Ascending aorta (tissue), 2 donors: ENCODE measurements at regions not wholly inside any gene's neighbourhood (a gene's known extent, or its start where the extent isn't known, plus 50 kb on each side); places are given as distances from the start of the nearest gene placed in this dataset.

Source experiments
- DNase-seq, 2 donors: peaks; one replicate each; pipeline ENCODE4 v3.0.0-alpha.2; 2019; ENCODE audit warnings: low spot score in 2 of 2
- H3K27ac ChIP-seq, 2 donors: fragments of 200-600 bp; sonication (generic); one replicate each; pipeline ENCODE4 v1.5.1; 2016 to 2017; ENCODE audit warnings: mild to moderate bottlenecking in 1 of 2
- H3K27me3 ChIP-seq: fragments of 200-600 bp; sonication (generic); one replicate; pipeline ENCODE4 v1.5.1; 2017
- H3K36me3 ChIP-seq, 2 donors: fragments of 200-600 bp; sonication (generic); one replicate each; pipeline ENCODE4 v1.5.1; 2016
- H3K4me1 ChIP-seq, 2 donors: fragments of 200-600 bp; sonication (generic); one replicate each; pipeline ENCODE4 v1.5.1; 2016 to 2017; ENCODE audit warnings: mild to moderate bottlenecking in 1 of 2
- H3K4me3 ChIP-seq, 2 donors: fragments of 200-600 bp; sonication (generic); one replicate each; pipeline ENCODE4 v1.5.1; 2016 to 2017; ENCODE audit warnings: mild to moderate bottlenecking in 1 of 2
- H3K9me3 ChIP-seq, 2 donors: fragments of 200-600 bp; sonication (generic); one replicate each; pipeline ENCODE4 v1.5.1; 2016
- intact Hi-C: fragments of 100-400 bp; cut with DNase I; formaldehyde crosslinking; loops from one replicate; pipeline ENCODE4 v1.15.1; 2023
- TF ChIP-seq, protein P1 (sequence below), 3 experiments: fragments of 200-600 bp in 2 of 3; fragments of 450-650 bp in 1 of 3; sonication (generic) in 2 of 3; IDR thresholded peaks; one replicate each; pipeline ENCODE4 v1.5.1; 2016 to 2019; ENCODE audit warnings: antibody characterized with exemption in 3 of 3, mild to moderate bottlenecking in 1 of 3, moderate library complexity in 1 of 3

DNA sequence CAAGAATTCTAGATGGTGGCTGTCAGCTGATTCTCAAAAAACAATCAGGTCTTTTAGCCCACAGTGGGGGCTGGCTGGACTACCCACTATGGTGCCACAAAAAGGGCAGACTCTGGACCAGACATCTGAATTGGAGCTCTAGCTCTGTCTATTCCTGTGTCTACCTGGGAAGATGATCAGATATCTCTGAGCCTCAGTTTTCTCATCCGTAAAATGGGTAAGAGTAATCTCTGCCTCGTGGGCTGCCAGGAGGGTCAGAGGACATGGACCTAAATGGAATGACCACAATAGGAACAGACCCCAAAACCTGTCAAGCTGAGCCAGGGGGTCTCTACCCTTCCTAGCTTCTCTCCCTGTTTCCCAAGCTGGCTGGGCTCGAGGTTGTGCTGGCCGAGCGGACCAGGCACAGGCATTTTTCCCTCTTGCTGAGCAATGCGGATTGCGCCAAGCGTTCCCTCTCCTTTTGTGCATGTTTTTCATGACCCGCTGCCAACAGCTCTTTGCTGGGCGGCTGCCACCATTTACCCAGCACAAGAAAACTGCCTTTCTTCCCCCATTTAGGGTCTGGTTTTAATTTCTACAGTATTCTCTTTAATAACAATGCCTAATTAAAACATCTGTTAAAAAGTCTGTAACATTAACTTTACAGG is 74.7 kb upstream of the MAFB start:
- intact Hi-C loops = loop anchor here (1.0 to 5.0 kb wide), 2 partner anchors 13 to 196 kb away; no protein-coding TSS in a partner anchor
- H3K27me3 ChIP-seq = no peaks in the 10 kb centered on the region
- TF ChIP-seq, protein P1, sequence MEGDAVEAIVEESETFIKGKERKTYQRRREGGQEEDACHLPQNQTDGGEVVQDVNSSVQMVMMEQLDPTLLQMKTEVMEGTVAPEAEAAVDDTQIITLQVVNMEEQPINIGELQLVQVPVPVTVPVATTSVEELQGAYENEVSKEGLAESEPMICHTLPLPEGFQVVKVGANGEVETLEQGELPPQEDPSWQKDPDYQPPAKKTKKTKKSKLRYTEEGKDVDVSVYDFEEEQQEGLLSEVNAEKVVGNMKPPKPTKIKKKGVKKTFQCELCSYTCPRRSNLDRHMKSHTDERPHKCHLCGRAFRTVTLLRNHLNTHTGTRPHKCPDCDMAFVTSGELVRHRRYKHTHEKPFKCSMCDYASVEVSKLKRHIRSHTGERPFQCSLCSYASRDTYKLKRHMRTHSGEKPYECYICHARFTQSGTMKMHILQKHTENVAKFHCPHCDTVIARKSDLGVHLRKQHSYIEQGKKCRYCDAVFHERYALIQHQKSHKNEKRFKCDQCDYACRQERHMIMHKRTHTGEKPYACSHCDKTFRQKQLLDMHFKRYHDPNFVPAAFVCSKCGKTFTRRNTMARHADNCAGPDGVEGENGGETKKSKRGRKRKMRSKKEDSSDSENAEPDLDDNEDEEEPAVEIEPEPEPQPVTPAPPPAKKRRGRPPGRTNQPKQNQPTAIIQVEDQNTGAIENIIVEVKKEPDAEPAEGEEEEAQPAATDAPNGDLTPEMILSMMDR (IDR thresholded peaks at IDR 0.05) = no peak
- H3K4me1 ChIP-seq = peaks cover 6 to 26% of the 10 kb centered on the region in 2 donors
- H3K9me3 ChIP-seq = no peaks in the 10 kb centered on the region
- H3K4me3 ChIP-seq = no peak overlapping the region
- H3K36me3 ChIP-seq = no peaks in the 10 kb centered on the region
- DNase-seq = peak in 1 of 2 donors; percentile 85
- peak overlapping the region; percentile 8 to 49 for H3K27ac ChIP-seq

DNA sequence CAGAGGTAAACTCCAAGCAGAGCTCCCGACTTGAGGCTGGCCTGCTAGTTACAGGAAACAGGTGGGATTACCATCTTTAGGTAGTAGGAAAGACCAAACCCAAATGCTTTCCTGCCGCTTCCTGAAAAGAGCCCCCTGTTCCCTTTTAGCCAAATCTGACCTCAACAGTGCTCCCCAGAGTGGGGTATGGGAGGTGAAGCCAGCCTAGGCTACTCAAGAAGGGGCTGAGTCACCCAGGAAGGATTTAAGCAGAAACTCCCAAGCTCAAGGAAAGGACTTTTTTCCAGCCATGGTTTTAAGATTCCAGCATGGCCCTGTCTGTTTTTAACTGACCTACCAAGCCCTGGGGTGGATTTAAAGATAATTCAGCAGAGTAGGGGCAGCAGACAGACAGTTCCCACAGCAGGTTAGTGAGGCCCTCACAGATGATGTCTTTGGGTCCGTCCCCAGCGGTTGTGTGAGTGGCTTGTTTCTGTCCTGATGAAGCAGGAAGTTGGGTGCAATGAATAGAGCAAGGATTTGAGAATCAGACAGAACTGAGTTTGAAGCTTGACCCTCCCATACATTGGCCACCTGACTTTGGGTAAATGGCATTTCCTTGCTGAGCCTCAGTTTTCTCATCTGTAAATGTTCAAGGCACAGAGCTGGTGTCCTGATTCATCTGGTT is 76.9 kb upstream of the MAFB start:
- H3K27me3 ChIP-seq = no peaks in the 10 kb centered on the region
- H3K27ac ChIP-seq = peak overlapping the region in 1 of 2 donors; percentile 3
- no peak for DNase-seq
- H3K4me3 ChIP-seq = no peak overlapping the region
- TF ChIP-seq, protein P1 (IDR thresholded peaks at IDR 0.05) = no peak
- no peaks in the 10 kb centered on the region for H3K9me3 ChIP-seq
- H3K4me1 ChIP-seq = peaks cover 6 to 31% of the 10 kb centered on the region in 2 donors
- no peaks in the 10 kb centered on the region for H3K36me3 ChIP-seq
- intact Hi-C loops = no loop called here

- Histone ChIP-seq H3K27ac (no peak overlapping the region), H3K36me3 (no peaks in the 10 kb centered on the region), H3K9me3 (no peaks in the 10 kb centered on the region), H3K4me1 (peaks cover 6 to 31% of the 10 kb centered on the region in 2 donors), H3K27me3 (no peaks in the 10 kb centered on the region), H3K4me3 (no peak overlapping the region)
- TF ChIP-seq, protein P1 (IDR thresholded peaks at IDR 0.05) = no peak
- intact Hi-C loops = no loop called here
- no peak for DNase-seq
These were observed 78.0 kb upstream of the MAFB start for GRCh38 chr20:40766790-40767614.

- intact Hi-C loops = no loop called here
- H3K4me1 ChIP-seq = peaks cover 6 to 31% of the 10 kb centered on the region in 2 donors
- no peaks in the 10 kb centered on the region for H3K9me3 ChIP-seq
- no peaks in the 10 kb centered on the region for H3K27me3 ChIP-seq
- no peak overlapping the region for H3K4me3 ChIP-seq
- no peak overlapping the region for H3K27ac ChIP-seq
- TF ChIP-seq, protein P1 (IDR thresholded peaks at IDR 0.05) = no peak
- no peaks in the 10 kb centered on the region for H3K36me3 ChIP-seq
- DNase-seq = no peak
These were observed 78.5 kb upstream of the MAFB start for GRCh38 chr20:40767615-40767924.

DNA sequence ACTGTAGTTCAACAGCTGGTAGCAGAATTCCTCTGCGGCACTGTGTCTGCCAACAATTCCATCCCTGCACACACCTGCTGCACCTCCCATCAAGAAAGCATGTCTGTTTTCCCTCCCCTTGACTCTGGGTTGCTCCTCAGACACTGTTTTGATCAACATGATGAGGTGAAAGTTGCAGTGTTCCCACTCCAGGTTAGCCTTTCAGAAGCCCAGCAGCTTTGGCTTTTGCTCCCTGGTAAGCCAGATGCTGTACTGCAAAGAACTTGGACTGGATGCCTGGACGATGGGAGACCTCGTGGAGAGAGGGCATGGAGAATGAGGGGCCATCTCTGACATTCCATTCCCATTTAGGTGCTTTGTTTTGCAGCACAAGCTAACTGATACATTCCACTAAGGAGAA is 79.1 kb upstream of the MAFB start:
- H3K27ac ChIP-seq = no peak overlapping the region
- intact Hi-C loops = no loop called here
- no peaks in the 10 kb centered on the region for H3K27me3 ChIP-seq
- H3K36me3 ChIP-seq = no peaks in the 10 kb centered on the region
- peaks cover 6 to 27% of the 10 kb centered on the region in 2 donors for H3K4me1 ChIP-seq
- no peaks in the 10 kb centered on the region for H3K9me3 ChIP-seq
- TF ChIP-seq, protein P1 (IDR thresholded peaks at IDR 0.05) = no peak
- DNase-seq = no peak
- H3K4me3 ChIP-seq = no peak overlapping the region
